ENCODE measurements at regions not wholly inside any gene's neighbourhood (a gene's known extent, or its start where the extent isn't known, plus 50 kb on each side); places are given as distances from the start of the nearest gene placed in this dataset.

- TF ChIP-seq REST (IDR thresholded peaks at IDR 0.05; ENCODE audit: insufficient read depth in 1 of 2, low read depth in 2 of 2, low read length in 2 of 2) = no peak
- TF ChIP-seq FOXP2 (optimal IDR thresholded peaks at IDR 0.05; ENCODE audit: borderline replicate concordance, extremely low read depth, extremely low read length, insufficient read depth) = no peak
- TF ChIP-seq POLR2AphosphoS5 (IDR thresholded peaks at IDR 0.05; ENCODE audit: low read depth, low read length) = no peak
- TF ChIP-seq TAF1 (IDR thresholded peaks at IDR 0.05; ENCODE audit: borderline replicate concordance, insufficient read depth, low read length) = no peak
- no peak for TF ChIP-seq SIN3A (IDR thresholded peaks at IDR 0.05; ENCODE audit: borderline replicate concordance, insufficient read depth, low read length)
Measured at GRCh38 chr10:88045096-88045495, 181.7 kb downstream of the PTEN start.

- TF ChIP-seq REST (IDR thresholded peaks at IDR 0.05; ENCODE audit: insufficient read depth in 1 of 2, low read depth in 2 of 2, low read length in 2 of 2) (no peak), FOXP2 (optimal IDR thresholded peaks at IDR 0.05; ENCODE audit: borderline replicate concordance, extremely low read depth, extremely low read length, insufficient read depth) (no peak), TAF1 (IDR thresholded peaks at IDR 0.05; ENCODE audit: borderline replicate concordance, insufficient read depth, low read length) (no peak), POLR2AphosphoS5 (IDR thresholded peaks at IDR 0.05; ENCODE audit: low read depth, low read length) (no peak), SIN3A (IDR thresholded peaks at IDR 0.05; ENCODE audit: borderline replicate concordance, insufficient read depth, low read length) (no peak)
Measured at GRCh38 chr10:88045656-88046415, 182.4 kb downstream of the PTEN start.

- no peak for TF ChIP-seq SIN3A (IDR thresholded peaks at IDR 0.05; ENCODE audit: borderline replicate concordance, insufficient read depth, low read length)
- TF ChIP-seq POLR2AphosphoS5 (IDR thresholded peaks at IDR 0.05; ENCODE audit: low read depth, low read length) = no peak
- TF ChIP-seq TAF1 (IDR thresholded peaks at IDR 0.05; ENCODE audit: borderline replicate concordance, insufficient read depth, low read length) = no peak
Measured at GRCh38 chr10:88047579-88047978, 184.2 kb downstream of the PTEN start.

- TF ChIP-seq TAF1 (IDR thresholded peaks at IDR 0.05; ENCODE audit: borderline replicate concordance, insufficient read depth, low read length) (no peak), POLR2AphosphoS5 (IDR thresholded peaks at IDR 0.05; ENCODE audit: low read depth, low read length) (no peak), FOXP2 (optimal IDR thresholded peaks at IDR 0.05; ENCODE audit: borderline replicate concordance, extremely low read depth, extremely low read length, insufficient read depth) (no peak), REST (IDR thresholded peaks at IDR 0.05; ENCODE audit: insufficient read depth in 1 of 2, low read depth in 2 of 2, low read length in 2 of 2) (no peak), SIN3A (IDR thresholded peaks at IDR 0.05; ENCODE audit: borderline replicate concordance, insufficient read depth, low read length) (no peak)
Measured at GRCh38 chr10:88048312-88048711, 184.9 kb downstream of the PTEN start.

GRCh38 chr10:88049204-88049603, 185.8 kb downstream of the PTEN start:
- TF ChIP-seq REST (IDR thresholded peaks at IDR 0.05; ENCODE audit: insufficient read depth in 1 of 2, low read depth in 2 of 2, low read length in 2 of 2) (no peak), TAF1 (IDR thresholded peaks at IDR 0.05; ENCODE audit: borderline replicate concordance, insufficient read depth, low read length) (no peak), FOXP2 (optimal IDR thresholded peaks at IDR 0.05; ENCODE audit: borderline replicate concordance, extremely low read depth, extremely low read length, insufficient read depth) (no peak), SIN3A (IDR thresholded peaks at IDR 0.05; ENCODE audit: borderline replicate concordance, insufficient read depth, low read length) (no peak)

Measured in PFSK-1 (cell line).